Adipocyte (in vitro differentiated cells): ENCODE measurements at regions not wholly inside any gene's neighbourhood (a gene's known extent, or its start where the extent isn't known, plus 50 kb on each side); places are given as distances from the start of the nearest gene placed in this dataset.
A peak's percentile ranks its signal among the peaks of the same experiment; 100 is the strongest.

Experiments used
- DNase-seq: peaks from one replicate; pipeline ENCODE4 v3.0.0-alpha.2; 2015; ENCODE audit warnings: low read depth
- H3K27me3 ChIP-seq: replicated peaks from 2 replicates; pipeline ENCODE4 v1.7.0; 2013; ENCODE audit warnings: mild to moderate bottlenecking, low read length, moderate library complexity; ENCODE audit not compliant: control insufficient read depth, insufficient read depth
- H3K36me3 ChIP-seq: 2 replicates; pipeline ENCODE4 v1.7.0; 2013; ENCODE audit warnings: low read length, mild to moderate bottlenecking, moderate library complexity; ENCODE audit not compliant: control insufficient read depth, insufficient read depth, severe bottlenecking
- H3K4me1 ChIP-seq: 2 replicates; pipeline ENCODE4 v1.7.0; 2013; ENCODE audit warnings: mild to moderate bottlenecking, low read length, moderate library complexity; ENCODE audit not compliant: control insufficient read depth, insufficient read depth
- H3K4me3 ChIP-seq: 2 replicates; pipeline ENCODE4 v1.7.0; 2013; ENCODE audit warnings: mild to moderate bottlenecking, low read length, moderate library complexity
- H3K9ac ChIP-seq: 2 replicates; pipeline ENCODE4 v1.7.0; 2013; ENCODE audit warnings: mild to moderate bottlenecking, low read length, moderate library complexity
- H3K9me3 ChIP-seq: 2 replicates; pipeline ENCODE4 v1.7.0; 2013; ENCODE audit warnings: mild to moderate bottlenecking, low read length, moderate library complexity; ENCODE audit not compliant: control insufficient read depth

DNA sequence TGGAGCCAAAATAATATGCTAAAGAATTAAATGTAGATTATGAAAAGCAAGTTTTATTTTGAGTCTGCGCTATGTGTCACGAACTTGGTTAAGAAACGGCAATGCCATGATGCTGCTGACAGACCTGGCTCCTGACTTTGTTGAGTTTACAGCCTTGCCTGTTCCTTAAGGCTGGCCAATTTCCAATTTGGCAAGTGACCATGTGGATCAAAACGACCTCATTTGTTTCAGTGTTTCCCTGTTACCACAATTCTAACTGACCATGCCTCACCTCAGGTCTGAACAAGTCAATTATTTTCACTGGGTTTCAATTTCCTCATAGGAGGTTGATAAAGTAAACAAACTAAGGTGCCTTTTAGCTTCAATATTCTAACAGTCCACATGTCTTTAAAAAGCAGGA, 461.4 kb downstream of the ZNF608 start:
- Histone ChIP-seq H3K36me3 (no peaks in the 10 kb centered on the region), H3K27me3 (no peaks in the 10 kb centered on the region), H3K4me3 (no peak overlapping the region), H3K4me1 (no peaks in the 10 kb centered on the region), H3K9me3 (no peaks in the 10 kb centered on the region), H3K9ac (no peak overlapping the region)
- DNase-seq: no peak

DNA sequence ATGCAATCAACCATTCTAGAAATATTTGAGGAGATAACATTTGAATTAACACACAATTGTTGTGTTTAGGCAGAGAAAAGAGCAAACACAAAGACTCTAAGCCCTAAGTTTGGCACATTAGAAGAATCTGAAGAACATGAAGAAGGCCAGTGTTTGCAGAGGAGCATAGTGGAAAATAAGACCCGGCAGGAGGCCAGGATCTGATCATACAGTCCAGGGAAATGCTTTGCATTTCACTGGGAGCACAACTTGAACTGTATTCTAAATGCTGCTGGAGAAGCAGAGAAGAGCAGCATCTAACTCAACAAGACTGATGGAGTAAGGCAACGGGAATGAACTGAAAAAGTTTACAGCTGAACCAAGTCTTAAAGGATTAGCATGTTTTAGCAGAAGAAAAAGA, 463.4 kb downstream of the ZNF608 start:
- no peaks in the 10 kb centered on the region for H3K36me3 ChIP-seq
- no peaks in the 10 kb centered on the region for H3K9me3 ChIP-seq
- H3K4me1 ChIP-seq: no peaks in the 10 kb centered on the region
- H3K4me3 ChIP-seq: no peak overlapping the region
- no peak overlapping the region for H3K9ac ChIP-seq
- no peaks in the 10 kb centered on the region for H3K27me3 ChIP-seq
- DNase-seq: no peak

DNA sequence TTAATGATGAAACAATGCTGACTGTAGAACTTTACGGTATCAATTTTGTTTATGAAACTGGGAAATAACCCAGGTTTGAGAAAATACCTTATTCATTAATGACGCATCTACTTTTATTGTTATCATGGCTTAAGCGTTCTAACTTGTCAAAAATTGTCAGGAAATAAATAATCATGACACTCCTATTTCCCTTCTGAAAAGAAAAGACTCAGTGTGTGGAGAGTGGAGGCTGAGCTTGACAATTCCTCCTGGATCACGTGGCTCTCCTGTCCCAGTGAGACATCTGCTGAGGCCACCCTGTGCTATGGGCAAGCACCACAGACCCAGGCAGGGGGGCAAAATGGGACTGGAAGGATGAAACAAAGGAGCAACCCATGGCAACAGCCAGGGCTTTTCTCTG, 466.4 kb downstream of the ZNF608 start:
- Histone ChIP-seq H3K4me1 (no peaks in the 10 kb centered on the region), H3K9ac (no peak overlapping the region), H3K27me3 (no peaks in the 10 kb centered on the region), H3K4me3 (no peak overlapping the region), H3K9me3 (no peaks in the 10 kb centered on the region), H3K36me3 (no peaks in the 10 kb centered on the region)
- no peak for DNase-seq

DNA sequence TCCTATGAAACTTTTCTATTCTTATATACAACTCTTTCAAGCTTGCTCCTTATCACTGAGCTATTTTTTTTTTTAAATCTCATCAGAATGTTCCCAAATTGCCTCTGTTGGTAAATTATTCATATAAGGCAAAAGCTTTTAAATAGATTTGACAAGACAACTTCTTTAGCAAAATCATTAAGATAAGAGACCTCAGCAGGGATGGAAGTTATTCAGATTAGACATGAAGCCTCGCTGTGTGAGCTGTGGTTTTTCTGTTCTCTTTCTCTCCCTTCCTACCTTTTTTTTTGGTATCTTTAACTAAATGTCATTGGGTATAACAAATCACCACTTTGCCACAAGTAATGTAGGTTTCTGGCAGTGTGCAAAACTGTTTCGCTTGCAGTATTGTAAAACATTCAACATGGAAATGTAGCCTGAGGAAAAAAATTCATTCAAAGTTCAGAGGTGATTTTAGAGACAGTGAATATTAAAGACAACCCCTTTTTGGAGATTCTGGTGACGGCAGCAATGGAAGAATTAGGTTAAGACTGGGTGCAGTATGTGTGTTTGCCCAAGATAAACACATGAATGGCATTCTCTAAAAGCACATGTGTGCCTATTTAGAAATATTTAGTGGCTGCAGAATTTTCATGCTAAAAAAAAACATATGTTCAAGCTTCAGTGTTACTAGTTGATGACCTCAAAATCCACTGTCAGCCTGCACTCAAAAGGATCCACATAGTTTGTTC, 467.1 kb downstream of the ZNF608 start:
- Histone ChIP-seq H3K9me3 (no peaks in the 10 kb centered on the region), H3K27me3 (no peaks in the 10 kb centered on the region), H3K4me3 (no peak overlapping the region), H3K4me1 (no peaks in the 10 kb centered on the region), H3K9ac (no peak overlapping the region), H3K36me3 (no peaks in the 10 kb centered on the region)
- DNase-seq: peak; percentile 9

DNA sequence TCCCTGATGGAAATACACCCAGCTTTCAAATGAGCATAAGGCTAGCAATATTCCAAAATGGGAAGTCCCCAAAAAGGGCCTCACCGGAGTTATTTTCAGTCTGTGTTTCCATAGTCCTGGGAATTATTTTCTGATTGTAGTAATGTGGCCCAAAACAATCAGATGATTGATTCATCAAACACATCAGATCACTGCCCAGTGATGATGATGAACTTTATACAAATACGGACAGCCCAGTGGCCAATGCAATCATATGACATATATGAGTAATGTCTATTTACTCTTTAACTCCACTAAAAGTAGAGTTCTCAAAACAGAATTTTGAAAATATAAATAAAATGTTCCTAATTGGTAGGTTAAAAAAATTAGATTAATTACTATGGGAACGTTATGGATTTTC, 467.8 kb downstream of the ZNF608 start:
- no peak for DNase-seq
- H3K36me3 ChIP-seq: no peaks in the 10 kb centered on the region
- H3K4me3 ChIP-seq: no peak overlapping the region
- H3K4me1 ChIP-seq: no peaks in the 10 kb centered on the region
- H3K27me3 ChIP-seq: no peaks in the 10 kb centered on the region
- no peaks in the 10 kb centered on the region for H3K9me3 ChIP-seq
- no peak overlapping the region for H3K9ac ChIP-seq

DNA sequence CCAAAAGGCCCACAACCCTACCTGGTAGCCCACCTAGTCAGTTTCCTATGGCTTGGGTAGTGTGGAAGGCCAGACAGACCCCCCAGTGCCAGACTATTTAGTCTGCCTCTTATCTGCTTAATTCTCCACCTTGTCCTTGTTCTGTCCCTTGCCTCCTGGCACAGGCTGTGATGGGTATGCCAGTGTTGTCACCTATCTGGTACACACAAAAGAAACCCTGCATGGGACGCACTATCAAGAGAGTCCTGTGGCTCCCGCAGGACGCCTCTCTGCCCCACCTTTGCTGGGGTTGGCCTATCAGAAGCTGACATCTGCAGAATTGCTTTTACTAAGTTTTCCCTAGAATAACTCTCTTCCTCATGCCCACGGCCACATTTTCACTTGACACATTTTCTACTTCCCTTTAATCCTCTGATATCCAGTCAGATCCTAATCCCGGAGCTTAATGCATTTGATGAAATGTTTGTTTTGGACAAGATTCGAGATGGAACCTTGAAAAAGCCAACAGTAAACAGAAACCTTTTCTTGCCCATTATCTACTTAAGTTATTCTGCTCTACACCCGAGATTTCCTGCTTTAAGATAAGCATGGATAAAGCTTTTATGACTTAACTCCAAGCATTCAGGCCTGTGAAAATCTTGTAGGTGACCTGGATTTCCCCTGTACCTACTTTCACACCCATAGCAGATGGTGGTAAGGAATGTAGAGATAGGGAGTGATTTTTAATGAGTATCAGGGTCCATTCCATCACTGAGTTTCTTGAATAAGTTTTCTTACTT, 468.5 kb downstream of the ZNF608 start:
- Histone ChIP-seq H3K9me3 (no peaks in the 10 kb centered on the region), H3K36me3 (no peaks in the 10 kb centered on the region), H3K27me3 (no peaks in the 10 kb centered on the region), H3K4me1 (no peaks in the 10 kb centered on the region), H3K9ac (no peak overlapping the region), H3K4me3 (no peak overlapping the region)
- no peak for DNase-seq

DNA sequence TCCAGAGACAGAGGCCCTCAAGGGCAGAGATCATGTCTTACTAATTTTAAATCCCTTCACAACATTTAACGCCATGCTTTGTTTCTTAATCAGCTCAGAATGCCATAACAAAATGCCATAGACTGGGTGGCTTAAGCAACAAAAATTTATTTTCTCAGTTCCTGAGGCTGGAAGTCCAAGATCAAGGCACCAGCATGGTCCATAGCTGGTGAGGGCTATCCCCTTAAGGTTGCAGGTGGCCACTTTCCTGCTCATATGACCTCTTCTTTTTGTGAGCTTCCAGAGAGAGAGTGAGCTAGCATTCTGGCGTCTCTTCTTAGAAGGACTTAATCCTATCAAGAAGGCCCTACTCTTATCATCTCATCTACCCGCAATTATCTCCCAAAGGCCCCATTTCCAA, 470.3 kb downstream of the ZNF608 start:
- Histone ChIP-seq H3K9me3 (no peaks in the 10 kb centered on the region), H3K36me3 (no peaks in the 10 kb centered on the region), H3K9ac (no peak overlapping the region), H3K4me3 (no peak overlapping the region), H3K4me1 (no peaks in the 10 kb centered on the region), H3K27me3 (no peaks in the 10 kb centered on the region)
- DNase-seq: no peak

DNA sequence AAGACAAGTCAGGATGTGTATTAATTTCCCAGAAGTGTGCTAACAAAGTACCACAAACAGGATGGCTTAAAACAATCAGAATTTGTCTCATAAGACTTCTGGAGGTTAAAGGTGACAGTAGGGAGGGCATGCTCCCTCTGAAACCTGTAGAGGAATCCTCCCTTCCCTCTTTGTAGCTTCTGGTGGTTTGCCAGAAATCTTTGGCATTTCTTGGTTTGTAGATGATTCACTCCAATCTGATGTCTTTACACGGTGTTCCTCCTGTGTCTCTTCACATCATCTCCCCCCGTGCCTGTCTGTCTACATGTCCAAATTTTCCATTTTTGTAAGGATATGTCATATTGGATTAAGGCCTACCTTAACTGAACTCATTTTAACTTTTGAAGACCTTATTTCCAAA, 471.5 kb downstream of the ZNF608 start:
- H3K9me3 ChIP-seq: no peaks in the 10 kb centered on the region
- no peak for DNase-seq
- no peak overlapping the region for H3K4me3 ChIP-seq
- H3K9ac ChIP-seq: no peak overlapping the region
- H3K27me3 ChIP-seq: no peaks in the 10 kb centered on the region
- H3K4me1 ChIP-seq: no peaks in the 10 kb centered on the region
- no peaks in the 10 kb centered on the region for H3K36me3 ChIP-seq

DNA sequence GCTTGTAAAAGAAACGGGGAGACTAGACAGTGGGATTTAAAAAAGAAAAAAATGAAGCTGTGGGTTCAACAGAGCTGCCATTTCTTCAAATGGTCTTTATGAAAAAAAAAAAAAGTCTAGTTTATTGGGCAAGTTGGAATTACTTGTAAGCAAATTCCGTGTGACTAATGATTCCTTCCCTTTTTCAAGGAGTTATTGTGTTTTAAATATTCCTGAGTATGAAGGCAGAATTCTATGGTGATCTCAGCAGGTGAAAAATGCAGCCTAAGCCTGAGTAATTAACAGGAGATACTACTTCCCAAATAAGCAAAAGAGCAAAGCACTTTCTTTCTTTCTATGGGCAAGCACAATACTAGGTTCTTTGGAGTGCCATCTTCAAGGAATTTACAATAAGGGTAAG, 481.9 kb downstream of the ZNF608 start:
- H3K36me3 ChIP-seq: no peaks in the 10 kb centered on the region
- no peak for DNase-seq
- no peaks in the 10 kb centered on the region for H3K9me3 ChIP-seq
- no peak overlapping the region for H3K4me3 ChIP-seq
- peaks cover 6% of the 10 kb centered on the region for H3K27me3 ChIP-seq
- H3K4me1 ChIP-seq: no peaks in the 10 kb centered on the region
- no peak overlapping the region for H3K9ac ChIP-seq

DNA sequence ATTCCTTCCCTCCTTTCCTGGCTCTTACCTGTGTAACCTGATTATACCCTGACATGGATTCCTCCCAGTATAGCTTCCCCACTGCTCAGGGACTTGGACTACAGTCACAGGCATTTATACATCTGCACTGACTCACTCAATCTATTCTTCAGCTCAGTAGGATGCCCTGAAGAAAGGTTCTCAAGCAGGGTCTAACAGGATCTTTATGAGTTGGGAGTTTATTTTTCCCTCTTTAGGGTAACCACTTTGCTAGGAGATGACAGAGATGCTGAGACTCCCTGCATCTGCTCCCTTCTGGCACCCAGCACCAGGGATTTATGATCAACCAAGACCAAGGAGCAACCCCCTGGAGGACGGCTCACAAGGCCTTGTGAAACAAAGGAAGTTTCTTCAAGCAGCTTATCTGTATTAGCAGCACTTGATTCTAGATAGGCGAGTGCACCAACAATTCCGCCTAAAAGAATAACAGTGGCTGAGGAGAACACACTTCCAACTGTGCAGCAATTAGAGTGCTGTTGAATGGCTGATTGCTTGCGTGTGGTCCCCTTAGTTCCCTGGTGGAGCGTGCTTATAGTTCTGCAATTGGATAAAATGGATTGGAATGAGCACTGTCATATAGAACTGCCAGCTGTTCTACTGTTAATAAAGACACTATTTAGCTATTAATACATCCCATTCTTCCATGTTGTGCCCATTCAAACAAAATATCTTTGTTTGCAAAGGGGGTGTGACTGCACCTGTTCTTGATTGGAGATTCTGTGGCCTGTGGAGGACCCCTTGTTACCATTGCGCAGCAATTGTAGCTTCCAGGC, 482.6 kb downstream of the ZNF608 start:
- H3K36me3 ChIP-seq: no peaks in the 10 kb centered on the region
- H3K27me3 ChIP-seq: peaks cover 6% of the 10 kb centered on the region
- no peaks in the 10 kb centered on the region for H3K4me1 ChIP-seq
- no peak overlapping the region for H3K4me3 ChIP-seq
- H3K9ac ChIP-seq: no peak overlapping the region
- no peak for DNase-seq
- H3K9me3 ChIP-seq: no peaks in the 10 kb centered on the region

DNA sequence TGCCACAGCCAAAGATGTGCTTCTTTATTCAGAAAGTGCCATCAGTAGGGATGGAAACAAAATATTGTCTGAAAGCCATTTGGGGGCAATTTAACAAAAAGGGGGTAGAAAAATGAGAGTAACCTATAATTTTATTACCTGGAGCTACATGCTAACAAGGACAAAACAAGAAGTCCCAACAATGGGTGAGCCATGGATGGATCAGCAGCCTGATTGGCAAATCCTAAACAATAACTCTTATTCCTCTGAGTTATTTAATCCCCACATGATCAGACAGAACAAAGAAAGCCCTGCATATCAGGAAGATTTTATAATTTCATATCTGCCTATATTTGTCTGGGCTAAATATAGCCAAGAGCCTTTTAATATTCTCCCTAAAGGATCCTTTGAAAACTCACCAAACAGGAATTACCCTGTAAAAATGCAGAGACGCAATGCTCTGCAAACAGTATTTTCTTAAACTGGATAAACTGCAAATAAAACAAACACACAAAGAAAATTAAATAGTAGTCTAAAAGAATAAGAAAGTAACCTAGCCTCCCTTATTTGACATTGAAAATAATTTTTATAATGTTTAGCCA, 483.4 kb downstream of the ZNF608 start:
- DNase-seq: no peak
- Histone ChIP-seq H3K9me3 (no peaks in the 10 kb centered on the region), H3K9ac (no peak overlapping the region), H3K27me3 (peaks cover 6% of the 10 kb centered on the region), H3K36me3 (no peaks in the 10 kb centered on the region), H3K4me3 (no peak overlapping the region), H3K4me1 (no peaks in the 10 kb centered on the region)
